Fibroblast of lung (primary cell): ENCODE measurements at regions not wholly inside any gene's neighbourhood (a gene's known extent, or its start where the extent isn't known, plus 50 kb on each side); places are given as distances from the start of the nearest gene placed in this dataset.
"Not testable (repeated sequence)": the region's sequence is repeated elsewhere in the genome, so short reads cannot be mapped to it uniquely, and the experiment has no call there.

Source experiments
- DNase-seq, 2 donors: peaks; one replicate each; pipeline versions ENCODE4 v3.0.0 to v3.0.0-alpha.2; 2010; ENCODE audit warnings: low read depth in 2 of 2
- H2AFZ ChIP-seq: 2 replicates; pipeline ENCODE4 v1.5.1; 2012; ENCODE audit warnings: low read length, control low read depth, inconsistent platforms
- H3K27ac ChIP-seq: 2 replicates; pipeline ENCODE4 v1.5.1; 2011; ENCODE audit warnings: low read length, control low read depth; ENCODE audit not compliant: insufficient read depth
- H3K27me3 ChIP-seq: 2 replicates; pipeline ENCODE4 v1.5.1; 2011; ENCODE audit warnings: mild to moderate bottlenecking, low read length; ENCODE audit not compliant: control insufficient read depth, insufficient read depth
- H3K36me3 ChIP-seq: 2 replicates; pipeline ENCODE4 v1.5.1; 2011; ENCODE audit warnings: low read length; ENCODE audit not compliant: control insufficient read depth, insufficient read depth
- H3K4me1 ChIP-seq: 2 replicates; pipeline ENCODE4 v1.5.1; 2011; ENCODE audit warnings: low read length; ENCODE audit not compliant: control insufficient read depth, insufficient read depth; ENCODE audit errors: extremely low read depth
- H3K4me2 ChIP-seq: 2 replicates; pipeline ENCODE4 v1.5.1; 2011; ENCODE audit warnings: low read length, control low read depth; ENCODE audit not compliant: insufficient read depth; ENCODE audit errors: extremely low read depth
- H3K4me3 ChIP-seq, 4 experiments: fragments of 200-600 bp in 1 of 4; sonication (generic) in 1 of 4; replicated peaks in 1 of 4; 2 replicates each; pipeline ENCODE4 v1.5.1; 2011 to 2016; ENCODE audit warnings: low read length in 4 of 4, low read depth in 3 of 4, mild to moderate bottlenecking in 3 of 4, control low read depth in 2 of 4, inconsistent platforms in 1 of 4, mixed read lengths in 1 of 4; ENCODE audit not compliant: insufficient read depth in 1 of 4; ENCODE audit errors: control extremely low read depth in 1 of 4
- H3K79me2 ChIP-seq: 2 replicates; pipeline ENCODE4 v1.5.1; 2012; ENCODE audit warnings: mild to moderate bottlenecking, low read length, inconsistent platforms; ENCODE audit not compliant: control insufficient read depth, insufficient read depth
- H3K9ac ChIP-seq: 2 replicates; pipeline ENCODE4 v1.5.1; 2011; ENCODE audit warnings: mild to moderate bottlenecking, low read length, control low read depth; ENCODE audit not compliant: insufficient read depth
- H3K9me3 ChIP-seq: 2 replicates; pipeline ENCODE4 v1.5.1; 2012; ENCODE audit warnings: low read depth, low read length; ENCODE audit not compliant: control insufficient read depth, insufficient read depth
- H4K20me1 ChIP-seq: 2 replicates; pipeline ENCODE4 v1.5.1; 2011; ENCODE audit warnings: low read length; ENCODE audit not compliant: control insufficient read depth, insufficient read depth; ENCODE audit errors: extremely low read depth
- EZH2 ChIP-seq: IDR thresholded peaks from 2 replicates; pipeline ENCODE4 v1.5.1; 2012; ENCODE audit warnings: low read length, control low read depth, mild to moderate bottlenecking; ENCODE audit errors: missing control alignments
- TF ChIP-seq, protein P1 (sequence below), 2 donors: IDR thresholded peaks in 1 of 2; conservative IDR thresholded peaks in 1 of 2; 1 replicate in 1 of 2; 2 replicates in 1 of 2; pipeline ENCODE4 v1.5.1; 2011 to 2012; ENCODE audit warnings: low read length in 2 of 2, control low read depth in 1 of 2, inconsistent platforms in 1 of 2, low read depth in 1 of 2, mild to moderate bottlenecking in 1 of 2

DNA sequence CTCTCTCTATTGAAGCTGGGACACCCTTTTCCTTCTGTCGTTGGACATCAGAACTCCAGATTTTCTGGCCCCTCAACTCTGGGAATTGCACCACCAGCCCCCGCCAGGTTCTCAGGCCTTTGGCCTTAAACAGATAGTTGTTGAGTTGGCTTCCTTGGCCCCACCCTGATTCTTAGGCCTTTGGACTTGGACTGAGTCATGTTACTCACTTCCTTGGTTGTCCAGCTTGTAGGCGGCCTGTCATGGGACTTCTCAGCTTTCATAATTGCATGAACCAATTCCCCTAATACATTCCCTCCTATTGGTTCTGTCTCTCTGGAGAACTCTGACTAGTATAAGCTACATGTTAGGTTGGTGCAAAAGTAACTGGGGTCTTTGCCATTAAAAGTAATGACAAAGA, 195.7 kb downstream of the GPAT3 start:
- Histone ChIP-seq H3K79me2 (no peaks in the 10 kb centered on the region), H3K4me2 (no peak overlapping the region), H3K9ac (no peak overlapping the region), H3K36me3 (no peaks in the 10 kb centered on the region), H3K9me3 (no peaks in the 10 kb centered on the region), H4K20me1 (no peaks in the 10 kb centered on the region), H3K27me3 (no peaks in the 10 kb centered on the region), H2AFZ (no peak overlapping the region), H3K27ac (no peak overlapping the region), H3K4me1 (no peaks in the 10 kb centered on the region), H3K4me3 (no peak overlapping the region)
- DNase-seq = no peak
- TF ChIP-seq, protein P1, sequence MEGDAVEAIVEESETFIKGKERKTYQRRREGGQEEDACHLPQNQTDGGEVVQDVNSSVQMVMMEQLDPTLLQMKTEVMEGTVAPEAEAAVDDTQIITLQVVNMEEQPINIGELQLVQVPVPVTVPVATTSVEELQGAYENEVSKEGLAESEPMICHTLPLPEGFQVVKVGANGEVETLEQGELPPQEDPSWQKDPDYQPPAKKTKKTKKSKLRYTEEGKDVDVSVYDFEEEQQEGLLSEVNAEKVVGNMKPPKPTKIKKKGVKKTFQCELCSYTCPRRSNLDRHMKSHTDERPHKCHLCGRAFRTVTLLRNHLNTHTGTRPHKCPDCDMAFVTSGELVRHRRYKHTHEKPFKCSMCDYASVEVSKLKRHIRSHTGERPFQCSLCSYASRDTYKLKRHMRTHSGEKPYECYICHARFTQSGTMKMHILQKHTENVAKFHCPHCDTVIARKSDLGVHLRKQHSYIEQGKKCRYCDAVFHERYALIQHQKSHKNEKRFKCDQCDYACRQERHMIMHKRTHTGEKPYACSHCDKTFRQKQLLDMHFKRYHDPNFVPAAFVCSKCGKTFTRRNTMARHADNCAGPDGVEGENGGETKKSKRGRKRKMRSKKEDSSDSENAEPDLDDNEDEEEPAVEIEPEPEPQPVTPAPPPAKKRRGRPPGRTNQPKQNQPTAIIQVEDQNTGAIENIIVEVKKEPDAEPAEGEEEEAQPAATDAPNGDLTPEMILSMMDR (conservative IDR thresholded peaks at IDR 0.05 in 1 of 2, IDR thresholded peaks at IDR 0.05 in 1 of 2; ENCODE audit: low read depth in 1 of 2, low read length in 2 of 2) = no peak
- no peak for TF ChIP-seq EZH2

GRCh38 chr4:83730958-83731357, 195.1 kb downstream of the GPAT3 start:
- not testable (repeated sequence) for H3K36me3 ChIP-seq

GRCh38 chr4:83728191-83728590, 192.3 kb downstream of the GPAT3 start:
- no peak overlapping the region for H2AFZ ChIP-seq
- no peaks in the 10 kb centered on the region for H3K4me1 ChIP-seq
- no peaks in the 10 kb centered on the region for H4K20me1 ChIP-seq
- H3K36me3 ChIP-seq = no peaks in the 10 kb centered on the region
- no peak overlapping the region for H3K4me3 ChIP-seq
- no peak overlapping the region for H3K4me2 ChIP-seq
- H3K79me2 ChIP-seq = no peaks in the 10 kb centered on the region
- H3K27ac ChIP-seq = no peak overlapping the region
- H3K27me3 ChIP-seq = no peaks in the 10 kb centered on the region
- no peak overlapping the region for H3K9ac ChIP-seq
- no peak for DNase-seq
- TF ChIP-seq, protein P1 (conservative IDR thresholded peaks at IDR 0.05 in 1 of 2, IDR thresholded peaks at IDR 0.05 in 1 of 2; ENCODE audit: low read depth in 1 of 2, low read length in 2 of 2) = no peak
- no peak for TF ChIP-seq EZH2
- no peaks in the 10 kb centered on the region for H3K9me3 ChIP-seq

More at GRCh38 chr4:83730958-83731357, 195.1 kb downstream of the GPAT3 start:
- H2AFZ ChIP-seq, H3K9me3 ChIP-seq, H3K9ac ChIP-seq, H3K4me1 ChIP-seq, H3K79me2 ChIP-seq, H3K4me3 ChIP-seq, DNase-seq, H3K27ac ChIP-seq, H4K20me1 ChIP-seq, H3K4me2 ChIP-seq, H3K27me3 ChIP-seq: not testable (repeated sequence)
